HepG2 (cell line): ENCODE measurements at regions not wholly inside any gene's neighbourhood (a gene's known extent, or its start where the extent isn't known, plus 50 kb on each side); places are given as distances from the start of the nearest gene placed in this dataset.

Source experiments
- ATAC-seq: fragments of 200-7000 bp; cut with Tn5 transposase; 3 replicates; pipeline ENCODE4 v1.9.1; 2020; ENCODE audit warnings: mild to moderate bottlenecking, moderate library complexity
- BruUV-seq: library from RNA; stranded (reverse); fragments of 400-500 nt; replicated peaks from 2 replicates; lab custom pipeline; 2021; lab: Mats Ljungman, UMichigan
- CTCF ChIA-PET: fragments of 300-600 bp; formaldehyde crosslinking; extraction: SDS; loops from one replicate; lab custom pipeline; 2021; ENCODE audit warnings: low total read pairs, inconsistent platforms, low intra/inter-chr PET ratio; lab: Yijun Ruan, JAX
- POLR2A ChIA-PET: fragments of 350-600 bp; sonication (Branson Sonifier 250); formaldehyde crosslinking; loops from one replicate; lab custom pipeline; 2020; ENCODE audit warnings: antibody characterized with exemption, inconsistent platforms; lab: Yijun Ruan, JAX
- DNase-seq: peaks from one replicate; pipeline ENCODE4 v3.0.0-alpha.2; 2015; ENCODE audit warnings: low spot score
- FAIRE-seq: peaks from 3 replicates; lab custom pipeline; 2011; peaks lifted over from hg19 to GRCh38; lab: Jason Lieb, UNC
- H2AFZ ChIP-seq: one replicate; pipeline ENCODE4 v1.6.1; 2011; ENCODE audit warnings: low read length, inconsistent platforms
- H3K27ac ChIP-seq: fragments of 300-600 bp; 3 replicates; pipeline ENCODE4 v1.8.0; 2011; ENCODE audit warnings: mixed run types, mild to moderate bottlenecking, mixed read lengths, low read length, inconsistent platforms; ENCODE audit not compliant: insufficient read depth; ENCODE audit errors: extremely low read length
- H3K27me3 ChIP-seq, 2 experiments: fragments of 200-600 bp in 1 of 2; 2 replicates in 1 of 2; 3 replicates in 1 of 2; pipeline versions ENCODE4 v1.6.0 to v1.8.0; 2011; ENCODE audit warnings: low read length in 2 of 2, mild to moderate bottlenecking in 2 of 2, moderate library complexity in 2 of 2, inconsistent platforms in 1 of 2; ENCODE audit not compliant: insufficient read depth in 2 of 2, control insufficient read depth in 1 of 2
- H3K36me3 ChIP-seq, 2 experiments: fragments of 200-600 bp in 1 of 2; replicated peaks in 1 of 2; 2 replicates in 1 of 2; 3 replicates in 1 of 2; pipeline versions ENCODE4 v1.5.1 to v1.8.0; 2011; ENCODE audit warnings: low read length in 2 of 2, inconsistent platforms in 1 of 2; ENCODE audit not compliant: insufficient read depth in 2 of 2, control insufficient read depth in 1 of 2
- H3K4me1 ChIP-seq: 2 replicates; pipeline ENCODE4 v1.5.1; 2012; ENCODE audit warnings: low read length, inconsistent platforms; ENCODE audit not compliant: insufficient read depth
- H3K4me2 ChIP-seq: 2 replicates; pipeline ENCODE4 v1.6.0; 2011; ENCODE audit warnings: low read depth, low read length, inconsistent platforms
- H3K4me3 ChIP-seq, 3 experiments: fragments of 200-600 bp in 1 of 3; sonication (generic), shearing (Covaris generic) in 1 of 3; replicated peaks in 1 of 3; 2 replicates each; pipeline ENCODE4 v1.5.1; 2011 to 2016; ENCODE audit warnings: low read length in 3 of 3, inconsistent platforms in 2 of 3, low read depth in 2 of 3, mild to moderate bottlenecking in 2 of 3, control low read depth in 1 of 3, mixed read lengths in 1 of 3; ENCODE audit not compliant: insufficient read depth in 1 of 3
- H3K79me2 ChIP-seq: one replicate; pipeline ENCODE4 v1.6.1; 2011; ENCODE audit warnings: low read length, inconsistent platforms; ENCODE audit not compliant: insufficient read depth
- H3K9ac ChIP-seq: 2 replicates; pipeline ENCODE4 v1.6.0; 2011; ENCODE audit warnings: mild to moderate bottlenecking, low read depth, low read length, inconsistent platforms; ENCODE audit not compliant: insufficient read depth
- H3K9me3 ChIP-seq: 2 replicates; pipeline ENCODE4 v1.5.1; 2012; ENCODE audit warnings: mild to moderate bottlenecking, low read length
- H4K20me1 ChIP-seq: 2 replicates; pipeline ENCODE4 v1.6.0; 2011; ENCODE audit warnings: inconsistent platforms, mild to moderate bottlenecking, low read length, moderate library complexity; ENCODE audit not compliant: insufficient read depth
- DNMT1 ChIP-seq: sonication (generic); formaldehyde crosslinking; IDR thresholded peaks from 2 replicates; pipeline ENCODE4 v1.5.1; 2020; ENCODE audit warnings: mild to moderate bottlenecking, missing genetic modification reagents
- E2F1 ChIP-seq: sonication (generic); formaldehyde crosslinking; IDR thresholded peaks from 2 replicates; pipeline ENCODE4 v1.5.0; 2020; ENCODE audit warnings: missing genetic modification reagents
- POLR2G ChIP-seq: fragments of 200-400 bp; formaldehyde crosslinking; IDR thresholded peaks from 2 replicates; pipeline ENCODE4 v1.6.1; 2018; ENCODE audit warnings: mild to moderate bottlenecking, low read depth, low read length, moderate library complexity
- ZNF407 ChIP-seq: sonication (generic); formaldehyde crosslinking; IDR thresholded peaks from one replicate; pipeline ENCODE4 v1.5.1; 2020; ENCODE audit warnings: mild to moderate bottlenecking, missing genetic modification reagents; ENCODE audit errors: not compliant biosample characterization
- ZNF556 ChIP-seq: sonication (generic); formaldehyde crosslinking; IDR thresholded peaks from 2 replicates; pipeline ENCODE4 v1.4.0; 2020; ENCODE audit warnings: mild to moderate bottlenecking, missing genetic modification reagents, borderline replicate concordance
- WGBS: methylation state at CpG from one replicate; pipeline ENCODE4 v1.1.6; 2017; ENCODE audit warnings: low lambda C conversion rate; 5-methylcytosine and 5-hydroxymethylcytosine counted together
- in situ Hi-C: cut with HindIII; loops from 2 replicates; pipeline ENCODE4 v1.10.0; 2017; ENCODE audit warnings: low pct_unique_long_range_greater_than_20kb; ENCODE audit not compliant: extremely low pct_ligation_motif_present
- intact Hi-C: fragments of 100-400 bp; cut with micrococcal nuclease; formaldehyde crosslinking; loops from one replicate; pipeline ENCODE4 v1.10.0; 2022; ENCODE audit not compliant: unreplicated experiment
- TF ChIP-seq, protein P1 (sequence below), 2 experiments: sonication (generic) in 1 of 2; formaldehyde crosslinking in 1 of 2; IDR thresholded peaks; 2 replicates each; pipeline versions ENCODE4 v1.4.0 to v1.6.1; 2018 to 2020; ENCODE audit warnings: missing genetic modification reagents in 2 of 2, borderline replicate concordance in 1 of 2, low read depth in 1 of 2, mild to moderate bottlenecking in 1 of 2, missing biosample characterization in 1 of 2
- TF ChIP-seq, protein P2 (sequence below): sonication (generic); formaldehyde crosslinking; IDR thresholded peaks from 2 replicates; pipeline ENCODE4 v1.9.0; 2021; ENCODE audit warnings: missing genetic modification reagents, borderline replicate concordance

DNA sequence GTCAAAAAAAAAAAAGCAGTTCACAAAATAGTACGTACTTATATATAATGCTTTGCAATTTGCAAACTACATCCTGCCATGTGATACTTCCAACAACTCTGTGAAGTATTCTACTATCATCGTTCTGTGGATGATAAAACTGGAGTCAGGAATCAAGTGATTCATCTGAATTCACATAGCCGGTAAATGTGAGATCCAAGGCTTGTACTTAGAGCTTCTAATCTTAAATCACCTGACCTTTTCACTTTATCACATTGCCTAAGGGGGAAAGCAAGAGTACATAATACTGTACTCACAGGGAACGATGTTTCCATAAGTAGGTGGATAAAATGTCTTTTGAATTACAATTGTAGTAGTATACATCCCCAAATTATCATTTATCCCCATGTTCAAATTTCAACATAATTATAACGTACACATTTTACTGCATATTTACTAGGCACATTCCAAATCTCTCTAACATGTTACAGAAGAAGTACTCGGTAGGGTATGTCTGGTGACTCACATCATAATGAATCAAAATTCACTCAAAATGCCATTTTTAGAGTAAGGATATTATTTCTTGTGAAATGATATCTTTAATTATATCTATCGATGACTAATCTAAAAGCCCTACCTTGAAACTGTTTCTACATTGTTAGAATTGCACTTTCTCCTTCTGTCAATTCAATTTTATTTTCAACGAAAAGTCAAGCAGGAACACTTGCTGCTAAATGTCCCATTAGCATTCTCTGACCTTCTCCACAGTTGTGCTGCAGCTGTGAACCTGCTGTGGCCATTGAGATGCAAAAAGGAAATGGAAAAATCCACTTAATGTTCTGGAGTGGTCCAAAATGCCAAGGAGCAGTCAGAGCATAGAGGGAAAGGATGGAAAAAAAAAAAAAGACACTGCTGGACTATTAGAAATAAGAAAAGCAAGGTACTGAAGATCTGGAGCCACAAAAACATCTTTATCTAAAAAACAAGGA lies 78.9 kb downstream of the OR2K2 start:
- intact Hi-C loops (no loop called here), in situ Hi-C loops (no loop called here)
- FAIRE-seq (no peak), DNase-seq (no peak), ATAC-seq (no peak)
- H3K4me1 ChIP-seq, result no peaks in the 10 kb centered on the region
- 21% methylated on average over 8 of the region's 8 CpGs for WGBS
- H3K27me3 ChIP-seq, result no peaks in the 10 kb centered on the region
- H3K4me2 ChIP-seq, result no peak overlapping the region
- no peak overlapping the region for H2AFZ ChIP-seq
- no peak overlapping the region for H3K4me3 ChIP-seq
- H3K27ac ChIP-seq, result no peak overlapping the region
- no peak overlapping the region for H3K9ac ChIP-seq
- H3K36me3 ChIP-seq, result no peaks in the 10 kb centered on the region
- no peaks in the 10 kb centered on the region for H3K79me2 ChIP-seq
- POLR2A ChIA-PET, result no interaction called here
- CTCF ChIA-PET, result no interaction called here
- no peaks in the 10 kb centered on the region for H3K9me3 ChIP-seq
- no peaks in the 10 kb centered on the region for H4K20me1 ChIP-seq
- no TSS peak for BruUV-seq
- TF ChIP-seq DNMT1 (CRISPR knock-in tag) (no peak), ZNF556 (CRISPR knock-in tag) (no peak), ZNF407 (CRISPR knock-in tag) (no peak), POLR2G (no peak), E2F1 (CRISPR knock-in tag) (no peak)
- TF ChIP-seq, protein P1, sequence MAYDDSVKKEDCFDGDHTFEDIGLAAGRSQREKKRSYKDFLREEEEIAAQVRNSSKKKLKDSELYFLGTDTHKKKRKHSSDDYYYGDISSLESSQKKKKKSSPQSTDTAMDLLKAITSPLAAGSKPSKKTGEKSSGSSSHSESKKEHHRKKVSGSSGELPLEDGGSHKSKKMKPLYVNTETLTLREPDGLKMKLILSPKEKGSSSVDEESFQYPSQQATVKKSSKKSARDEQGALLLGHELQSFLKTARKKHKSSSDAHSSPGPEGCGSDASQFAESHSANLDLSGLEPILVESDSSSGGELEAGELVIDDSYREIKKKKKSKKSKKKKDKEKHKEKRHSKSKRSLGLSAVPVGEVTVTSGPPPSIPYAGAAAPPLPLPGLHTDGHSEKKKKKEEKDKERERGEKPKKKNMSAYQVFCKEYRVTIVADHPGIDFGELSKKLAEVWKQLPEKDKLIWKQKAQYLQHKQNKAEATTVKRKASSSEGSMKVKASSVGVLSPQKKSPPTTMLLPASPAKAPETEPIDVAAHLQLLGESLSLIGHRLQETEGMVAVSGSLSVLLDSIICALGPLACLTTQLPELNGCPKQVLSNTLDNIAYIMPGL (CRISPR knock-in tag; IDR thresholded peaks at IDR 0.05; ENCODE audit: borderline replicate concordance in 1 of 2, low read depth in 1 of 2), result no peak
- TF ChIP-seq, protein P2, sequence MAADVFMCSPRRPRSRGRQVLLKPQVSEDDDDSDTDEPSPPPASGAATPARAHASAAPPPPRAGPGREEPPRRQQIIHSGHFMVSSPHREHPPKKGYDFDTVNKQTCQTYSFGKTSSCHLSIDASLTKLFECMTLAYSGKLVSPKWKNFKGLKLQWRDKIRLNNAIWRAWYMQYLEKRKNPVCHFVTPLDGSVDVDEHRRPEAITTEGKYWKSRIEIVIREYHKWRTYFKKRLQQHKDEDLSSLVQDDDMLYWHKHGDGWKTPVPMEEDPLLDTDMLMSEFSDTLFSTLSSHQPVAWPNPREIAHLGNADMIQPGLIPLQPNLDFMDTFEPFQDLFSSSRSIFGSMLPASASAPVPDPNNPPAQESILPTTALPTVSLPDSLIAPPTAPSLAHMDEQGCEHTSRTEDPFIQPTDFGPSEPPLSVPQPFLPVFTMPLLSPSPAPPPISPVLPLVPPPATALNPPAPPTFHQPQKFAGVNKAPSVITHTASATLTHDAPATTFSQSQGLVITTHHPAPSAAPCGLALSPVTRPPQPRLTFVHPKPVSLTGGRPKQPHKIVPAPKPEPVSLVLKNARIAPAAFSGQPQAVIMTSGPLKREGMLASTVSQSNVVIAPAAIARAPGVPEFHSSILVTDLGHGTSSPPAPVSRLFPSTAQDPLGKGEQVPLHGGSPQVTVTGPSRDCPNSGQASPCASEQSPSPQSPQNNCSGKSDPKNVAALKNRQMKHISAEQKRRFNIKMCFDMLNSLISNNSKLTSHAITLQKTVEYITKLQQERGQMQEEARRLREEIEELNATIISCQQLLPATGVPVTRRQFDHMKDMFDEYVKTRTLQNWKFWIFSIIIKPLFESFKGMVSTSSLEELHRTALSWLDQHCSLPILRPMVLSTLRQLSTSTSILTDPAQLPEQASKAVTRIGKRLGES (CRISPR knock-in tag), result no peak
